GM12878 (cell line): ENCODE measurements at regions not wholly inside any gene's neighbourhood (a gene's known extent, or its start where the extent isn't known, plus 50 kb on each side); places are given as distances from the start of the nearest gene placed in this dataset.

Experiments used
- ATAC-seq: fragments of 200-7000 bp; cut with Tn5 transposase; 3 replicates; pipeline ENCODE4 v1.9.1; 2020; ENCODE audit warnings: mild to moderate bottlenecking, moderate library complexity
- BruUV-seq: library from RNA; stranded (reverse); fragments of 400-500 nt; replicated peaks from 2 replicates; lab custom pipeline; 2021; lab: Mats Ljungman, UMichigan
- CTCF ChIA-PET: fragments of 300-600 bp; sonication (Branson Sonifier 250); formaldehyde crosslinking; extraction: SDS; loops from one replicate; lab custom pipeline; 2021; ENCODE audit warnings: inconsistent platforms; lab: Yijun Ruan, JAX
- POLR2A ChIA-PET: fragments of 350-600 bp; formaldehyde crosslinking; extraction: SDS; loops from one replicate; lab custom pipeline; 2021; ENCODE audit warnings: inconsistent platforms; lab: Charles Lee
- RAD21 ChIA-PET: fragments of 300-600 bp; sonication (Branson Sonifier 250); formaldehyde crosslinking; loops from one replicate; lab custom pipeline; 2023; ENCODE audit warnings: antibody characterized with exemption; ENCODE audit not compliant: unreplicated experiment; lab: Charles Lee
- SMC1A ChIA-PET: fragments of 300-600 bp; sonication (Branson Sonifier 250); formaldehyde crosslinking; loops from one replicate; lab custom pipeline; 2023; ENCODE audit not compliant: unreplicated experiment, uncharacterized antibody; lab: Charles Lee
- DNase-seq: peaks from one replicate; pipeline ENCODE4 v3.0.0-alpha.2; 2011; ENCODE audit warnings: low read depth, low spot score
- FAIRE-seq: peaks from 3 replicates; lab custom pipeline; 2011; peaks lifted over from hg19 to GRCh38; lab: Jason Lieb, UNC
- H2AFZ ChIP-seq: 2 replicates; pipeline ENCODE4 v1.6.0; 2011; ENCODE audit warnings: low read depth, low read length, control low read depth; ENCODE audit not compliant: control insufficient read depth
- H3K27ac ChIP-seq: 2 replicates; pipeline ENCODE4 v1.5.1; 2011; ENCODE audit warnings: control low read depth; ENCODE audit not compliant: control insufficient read depth, insufficient read depth
- H3K27me3 ChIP-seq, 2 experiments: replicated peaks in 1 of 2; 2 replicates each; pipeline versions ENCODE4 v1.6.0 to v1.6.1; 2011; ENCODE audit warnings: low read length in 1 of 2; ENCODE audit not compliant: control insufficient read depth in 2 of 2, insufficient read depth in 2 of 2
- H3K36me3 ChIP-seq, 2 experiments: 2 replicates each; pipeline ENCODE4 v1.5.1; 2011; ENCODE audit warnings: low read length in 1 of 2; ENCODE audit not compliant: control insufficient read depth in 2 of 2, insufficient read depth in 2 of 2
- H3K4me1 ChIP-seq: 2 replicates; pipeline ENCODE4 v1.6.1; 2011; ENCODE audit warnings: mild to moderate bottlenecking, low read length, moderate library complexity, mixed read lengths; ENCODE audit not compliant: control insufficient read depth, insufficient read depth
- H3K4me2 ChIP-seq: 2 replicates; pipeline ENCODE4 v1.6.0; 2011; ENCODE audit warnings: control low read depth; ENCODE audit not compliant: control insufficient read depth, insufficient read depth
- H3K4me3 ChIP-seq: fragments of 200-600 bp; sonication (generic); 2 replicates; pipeline ENCODE4 v1.5.1; 2016
- H3K79me2 ChIP-seq: 2 replicates; pipeline ENCODE4 v1.6.0; 2011; ENCODE audit warnings: low read length; ENCODE audit not compliant: control insufficient read depth, insufficient read depth
- H3K9ac ChIP-seq: 2 replicates; pipeline ENCODE4 v1.8.0; 2011; ENCODE audit warnings: low read length, control low read depth, mixed read lengths; ENCODE audit not compliant: control insufficient read depth, insufficient read depth
- H3K9me3 ChIP-seq: replicated peaks from 3 replicates; pipeline ENCODE4 v1.5.1; 2011; ENCODE audit warnings: mild to moderate bottlenecking, low read length; ENCODE audit not compliant: control insufficient read depth, insufficient read depth
- H4K20me1 ChIP-seq: 2 replicates; pipeline ENCODE4 v1.6.0; 2011; ENCODE audit not compliant: control insufficient read depth, insufficient read depth
- BCL11A ChIP-seq: IDR thresholded peaks from 2 replicates; pipeline ENCODE4 v1.6.1; 2011; ENCODE audit warnings: low read depth, low read length
- EP300 ChIP-seq, 2 experiments: fragments of 150-350 bp in 1 of 2; IDR thresholded peaks; 2 replicates each; pipeline ENCODE4 v1.6.1; 2011 to 2012; ENCODE audit warnings: low read depth in 2 of 2, low read length in 2 of 2, borderline replicate concordance in 1 of 2, improper control_type of control experiment in 1 of 2, inconsistent platforms in 1 of 2; ENCODE audit not compliant: control insufficient read depth in 1 of 2
- FOXK2 ChIP-seq: fragments of 450-650 bp; IDR thresholded peaks from 2 replicates; pipeline ENCODE4 v1.6.1; 2017; ENCODE audit warnings: mild to moderate bottlenecking, moderate library complexity
- JUNB ChIP-seq: IDR thresholded peaks from 2 replicates; pipeline ENCODE4 v1.6.1; 2016; ENCODE audit warnings: antibody characterized with exemption, mild to moderate bottlenecking
- MYC ChIP-seq: IDR thresholded peaks from 2 replicates; pipeline ENCODE4 v1.6.1; 2011; ENCODE audit warnings: mild to moderate bottlenecking, low read length, moderate library complexity, inconsistent platforms; ENCODE audit not compliant: insufficient read depth, insufficient replicate concordance, insufficient read length, severe bottlenecking
- NBN ChIP-seq: fragments of 450-650 bp; IDR thresholded peaks from 2 replicates; pipeline ENCODE4 v1.6.1; 2016
- POLR2A ChIP-seq: IDR thresholded peaks from 2 replicates; pipeline ENCODE4 v1.6.1; 2011; ENCODE audit warnings: low read depth, mild to moderate bottlenecking, low read length
- RAD51 ChIP-seq: fragments of 450-650 bp; IDR thresholded peaks from 2 replicates; pipeline ENCODE4 v1.6.1; 2016; ENCODE audit warnings: moderate library complexity, mild to moderate bottlenecking, inconsistent platforms
- SIN3A ChIP-seq: IDR thresholded peaks from 2 replicates; pipeline ENCODE4 v1.6.1; 2012; ENCODE audit warnings: low read depth, low read length, improper control_type of control experiment
- SMARCA5 ChIP-seq: fragments of 450-650 bp; IDR thresholded peaks from 2 replicates; pipeline ENCODE4 v1.6.1; 2017; ENCODE audit warnings: mild to moderate bottlenecking
- SRF ChIP-seq, 2 experiments: IDR thresholded peaks; 2 replicates each; pipeline ENCODE4 v1.6.1; 2011; ENCODE audit warnings: low read depth in 2 of 2, low read length in 2 of 2, mild to moderate bottlenecking in 1 of 2, moderate library complexity in 1 of 2
- TAF1 ChIP-seq: IDR thresholded peaks from 2 replicates; pipeline ENCODE4 v1.6.1; 2011; ENCODE audit warnings: mild to moderate bottlenecking, low read depth, low read length, borderline replicate concordance
- WGBS: methylation state at CpG from one replicate; pipeline ENCODE4 v1.1.6; 2016; ENCODE audit warnings: low lambda C conversion rate; ENCODE audit not compliant: insufficient replicate concordance, insufficient coverage; ENCODE audit errors: missing lambda C conversion rate; 5-methylcytosine and 5-hydroxymethylcytosine counted together
- in situ Hi-C: fragments of 300-500 bp; cut with MboI; formaldehyde crosslinking; loops from 9 replicates; pipeline ENCODE4 v1.14.3; 2018; ENCODE audit warnings: mixed read lengths
- intact Hi-C: fragments of 100-400 bp; cut with micrococcal nuclease; formaldehyde crosslinking; loops from one replicate; pipeline ENCODE4 v1.14.2; 2022; ENCODE audit not compliant: unreplicated experiment
- TF ChIP-seq, protein P1 (sequence below): fragments of 450-650 bp; IDR thresholded peaks from 2 replicates; pipeline ENCODE4 v1.6.1; 2016; ENCODE audit warnings: mild to moderate bottlenecking

DNA sequence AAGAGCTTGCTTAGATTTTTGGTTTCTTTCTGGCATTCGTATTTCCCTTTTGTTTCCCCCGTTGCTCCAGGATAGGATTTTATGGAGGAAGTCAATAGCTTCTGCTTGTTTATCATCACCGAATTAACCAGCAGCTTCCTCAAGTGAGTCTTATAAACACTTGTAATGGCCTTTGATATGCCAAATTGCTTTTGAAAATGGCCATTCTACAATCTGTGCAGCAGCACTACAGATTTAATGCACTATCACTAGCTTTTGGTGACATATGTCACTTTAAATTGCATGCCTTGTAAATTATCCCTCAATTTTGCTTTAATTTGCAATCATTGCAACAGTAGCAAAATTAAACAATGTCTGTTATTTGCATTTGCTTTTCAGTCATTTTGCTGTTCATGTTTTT, 774.7 kb downstream of the METTL4 start:
- ChIA-PET SMC1A (no interaction called here), CTCF (no interaction called here), POLR2A (no interaction called here), RAD21 (no interaction called here)
- 0% methylated on average over 3 of the region's 3 CpGs for WGBS
- in situ Hi-C loops = no loop called here
- Histone ChIP-seq H4K20me1 (no peaks in the 10 kb centered on the region), H3K27ac (no peak overlapping the region), H3K79me2 (no peaks in the 10 kb centered on the region), H3K36me3 (no peaks in the 10 kb centered on the region), H3K27me3 (no peaks in the 10 kb centered on the region), H3K4me1 (no peaks in the 10 kb centered on the region), H2AFZ (no peak overlapping the region), H3K4me2 (no peak overlapping the region), H3K4me3 (no peak overlapping the region), H3K9me3 (no peaks in the 10 kb centered on the region), H3K9ac (no peak overlapping the region)
- intact Hi-C loops = no loop called here
- no peak for ATAC-seq
- no TSS peak for BruUV-seq
- FAIRE-seq = no peak
- DNase-seq = no peak
- TF ChIP-seq FOXK2 (no peak), SMARCA5 (no peak), EP300 (IDR thresholded peaks at IDR 0.05; ENCODE audit: borderline replicate concordance in 1 of 2, control insufficient read depth in 1 of 2, low read depth in 2 of 2, low read length in 2 of 2) (no peak), RAD51 (no peak), SIN3A (no peak), SRF (IDR thresholded peaks at IDR 0.05; ENCODE audit: low read depth in 2 of 2, low read length in 2 of 2) (no peak), MYC (no peak), TAF1 (no peak), JUNB (no peak), BCL11A (no peak), NBN (no peak), POLR2A (no peak)
- TF ChIP-seq, protein P1, sequence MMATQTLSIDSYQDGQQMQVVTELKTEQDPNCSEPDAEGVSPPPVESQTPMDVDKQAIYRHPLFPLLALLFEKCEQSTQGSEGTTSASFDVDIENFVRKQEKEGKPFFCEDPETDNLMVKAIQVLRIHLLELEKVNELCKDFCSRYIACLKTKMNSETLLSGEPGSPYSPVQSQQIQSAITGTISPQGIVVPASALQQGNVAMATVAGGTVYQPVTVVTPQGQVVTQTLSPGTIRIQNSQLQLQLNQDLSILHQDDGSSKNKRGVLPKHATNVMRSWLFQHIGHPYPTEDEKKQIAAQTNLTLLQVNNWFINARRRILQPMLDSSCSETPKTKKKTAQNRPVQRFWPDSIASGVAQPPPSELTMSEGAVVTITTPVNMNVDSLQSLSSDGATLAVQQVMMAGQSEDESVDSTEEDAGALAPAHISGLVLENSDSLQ = no peak
